Hematopoietic multipotent progenitor cell treated with erythropoietin and hydrocortisone succinate and interleukin-3 and kit ligand, for 15 days (in vitro differentiated cells): ENCODE measurements at regions not wholly inside any gene's neighbourhood (a gene's known extent, or its start where the extent isn't known, plus 50 kb on each side); places are given as distances from the start of the nearest gene placed in this dataset.
"Not testable (repeated sequence)": the region's sequence is repeated elsewhere in the genome, so short reads cannot be mapped to it uniquely, and the experiment has no call there.

ENCODE experiments used
- DNase-seq: peaks from one replicate; pipeline ENCODE4 v3.0.0-alpha.2; 2015; ENCODE audit warnings: low spot score

- DNase-seq: no peak
These were observed 377.1 kb upstream of the FAR2 start for GRCh38 chr12:28771968-28772367.

- no peak for DNase-seq
These were observed 373.5 kb upstream of the FAR2 start for GRCh38 chr12:28775556-28775955.

- no peak for DNase-seq
These were observed 372.9 kb upstream of the FAR2 start for GRCh38 chr12:28776220-28776619.

- no peak for DNase-seq
These were observed 372.1 kb upstream of the FAR2 start for GRCh38 chr12:28776913-28777422.

GRCh38 chr12:28777603-28778365, 371.3 kb upstream of the FAR2 start:
- no peak for DNase-seq

- DNase-seq: no peak
These were observed 369.0 kb upstream of the FAR2 start for GRCh38 chr12:28780096-28780495.

- DNase-seq: no peak
These were observed 368.1 kb upstream of the FAR2 start for GRCh38 chr12:28780960-28781359.

GRCh38 chr12:28781671-28782652, 367.1 kb upstream of the FAR2 start:
- DNase-seq: no peak

- no peak for DNase-seq
These were observed 366.3 kb upstream of the FAR2 start for GRCh38 chr12:28782812-28783211.

GRCh38 chr12:28787151-28787550, 361.9 kb upstream of the FAR2 start:
- DNase-seq: no peak

- not testable (repeated sequence) for DNase-seq
These were observed 360.8 kb upstream of the FAR2 start for GRCh38 chr12:28788256-28788655.

GRCh38 chr12:28793581-28794151, 355.4 kb upstream of the FAR2 start:
- DNase-seq: no peak

- no peak for DNase-seq
These were observed 354.9 kb upstream of the FAR2 start for GRCh38 chr12:28794211-28794610.

GRCh38 chr12:28794786-28795185, 354.3 kb upstream of the FAR2 start:
- no peak for DNase-seq

- DNase-seq: no peak
These were observed 353.8 kb upstream of the FAR2 start for GRCh38 chr12:28795311-28795710.

GRCh38 chr12:28799348-28799747, 349.7 kb upstream of the FAR2 start:
- DNase-seq: no peak

- no peak for DNase-seq
These were observed 348.9 kb upstream of the FAR2 start for GRCh38 chr12:28800129-28800528.

GRCh38 chr12:28802706-28803438, 346.2 kb upstream of the FAR2 start:
- no peak for DNase-seq

GRCh38 chr12:28807535-28807934, 341.5 kb upstream of the FAR2 start:
- DNase-seq: no peak

- no peak for DNase-seq
These were observed 337.6 kb upstream of the FAR2 start for GRCh38 chr12:28811457-28811856.

- DNase-seq: no peak
These were observed 334.8 kb upstream of the FAR2 start for GRCh38 chr12:28814246-28814645.

- DNase-seq: no peak
These were observed 331.6 kb upstream of the FAR2 start for GRCh38 chr12:28817524-28817923.
